GM18498 (cell line): ENCODE measurements at regions not wholly inside any gene's neighbourhood (a gene's known extent, or its start where the extent isn't known, plus 50 kb on each side); places are given as distances from the start of the nearest gene placed in this dataset.
"Not testable (repeated sequence)": the region's sequence is repeated elsewhere in the genome, so short reads cannot be mapped to it uniquely, and the experiment has no call there.

Experiments
- ATAC-seq: cut with Tn5 transposase; IDR thresholded peaks from one replicate; pipeline ENCODE4 v1.9.1; 2021; ENCODE audit warnings: mild to moderate bottlenecking, moderate library complexity; ENCODE audit not compliant: unreplicated experiment

DNA sequence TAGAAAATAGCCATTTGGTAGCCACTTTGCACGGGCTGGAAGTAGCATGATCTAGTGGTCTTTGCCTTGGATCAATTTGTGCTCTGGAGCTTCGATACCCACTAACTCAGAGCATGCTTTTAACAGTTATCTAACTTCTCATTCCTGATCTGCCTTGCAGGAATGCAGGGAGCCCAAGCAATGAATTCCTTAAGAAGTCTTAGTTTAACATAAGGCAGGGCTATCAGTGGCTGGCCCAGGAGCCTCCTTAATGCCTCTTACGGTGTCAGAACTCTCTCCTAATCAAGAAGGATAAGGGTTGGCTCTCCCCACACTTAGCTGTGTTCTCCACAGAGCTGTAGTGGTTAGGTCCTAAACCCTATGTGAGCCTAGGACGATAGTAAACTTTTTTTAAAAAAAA is 95.8 kb upstream of the TBCA start:
- no peak for ATAC-seq

DNA sequence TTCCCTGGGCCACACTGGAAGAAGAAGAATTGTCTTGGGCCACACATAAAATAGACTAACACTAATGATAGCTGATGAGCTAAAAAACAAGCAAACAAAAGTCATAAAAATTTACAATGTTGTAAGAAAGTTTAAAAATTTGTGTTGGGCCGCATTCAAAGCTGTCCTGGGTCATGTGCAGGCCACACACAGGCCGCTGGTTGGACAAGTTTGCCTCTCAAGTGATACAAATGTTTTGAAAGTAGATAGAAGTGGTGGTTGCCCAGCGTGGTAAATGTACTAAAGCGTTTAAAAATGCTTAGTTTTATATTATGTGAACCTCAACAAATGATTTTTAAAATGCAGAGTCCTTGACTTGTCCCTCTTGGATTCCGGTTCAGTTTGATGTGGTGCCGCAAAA is 94.9 kb upstream of the TBCA start:
- ATAC-seq, result no peak

DNA sequence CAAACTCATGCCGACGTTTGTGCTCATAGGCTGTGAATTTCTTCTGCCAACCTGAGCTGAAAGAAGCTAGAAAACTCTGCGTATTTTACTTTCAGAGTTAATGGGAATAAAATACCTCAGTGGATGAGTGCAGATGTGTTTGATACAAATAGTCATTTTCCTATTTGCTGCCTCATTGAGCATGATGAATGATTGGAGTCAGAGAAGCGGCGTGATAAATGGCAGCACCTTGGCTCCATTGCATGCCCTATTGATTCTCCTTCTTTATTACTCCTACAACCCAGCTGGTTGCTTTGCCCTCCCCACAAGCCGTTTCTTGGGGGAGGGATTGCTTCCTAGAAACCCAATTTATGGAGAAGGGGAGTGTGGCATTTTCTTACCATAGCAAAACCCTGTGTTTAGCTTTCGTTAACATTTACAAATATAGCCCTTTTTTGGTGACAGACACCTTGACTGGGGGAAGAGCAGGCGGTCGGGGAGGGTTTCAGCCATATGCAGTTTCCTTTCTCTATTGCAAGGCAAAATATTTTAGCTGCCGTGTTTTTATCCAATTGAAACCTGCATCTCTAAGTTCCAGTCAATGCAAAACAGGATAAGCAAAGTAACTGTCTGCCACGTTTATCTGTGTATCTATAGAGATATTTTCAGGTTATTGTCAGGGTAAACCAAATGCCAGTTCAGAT is 93.1 kb upstream of the TBCA start:
- no peak for ATAC-seq

DNA sequence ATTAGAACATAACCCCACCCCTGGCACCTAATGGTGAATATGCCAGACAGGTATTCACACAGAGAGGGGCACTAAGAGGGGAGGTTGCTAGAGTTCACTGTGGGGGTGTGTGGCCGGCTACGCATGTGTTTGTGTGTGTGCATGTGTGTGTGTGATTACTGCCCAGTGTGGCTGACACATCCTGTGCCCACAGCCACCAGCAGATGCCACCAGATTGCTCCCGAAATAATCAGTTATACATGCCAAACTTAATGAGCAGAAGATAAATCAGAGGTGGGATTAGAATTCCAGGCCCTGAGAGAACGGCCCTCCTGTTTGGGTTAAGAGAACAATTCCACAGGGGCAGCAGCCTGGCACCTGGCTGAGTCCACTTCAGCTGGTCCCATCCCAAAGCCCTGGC is 91.8 kb upstream of the TBCA start:
- ATAC-seq, result no peak

DNA sequence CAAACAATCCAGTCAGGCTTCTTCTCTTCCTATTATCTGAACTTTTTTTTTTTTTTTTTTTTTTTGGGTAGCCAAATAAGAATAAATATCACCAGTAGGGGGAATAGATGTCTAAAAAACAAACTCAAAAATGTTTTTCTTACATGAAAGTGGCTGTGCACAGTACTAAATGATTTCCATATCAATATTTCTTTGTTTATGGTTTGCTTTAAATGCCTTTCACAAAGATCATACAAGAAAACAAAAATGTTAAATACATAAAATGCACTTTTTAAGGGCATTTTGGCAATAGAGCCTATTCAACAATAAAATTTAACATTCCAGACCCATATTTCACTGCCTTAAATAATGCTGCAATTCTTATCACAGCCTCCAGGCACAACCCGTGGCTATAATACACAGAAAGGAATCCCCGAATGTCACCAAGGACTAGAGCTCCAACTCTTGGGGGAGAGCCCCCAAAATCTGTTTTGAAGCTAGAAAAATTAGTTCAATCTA is 91.1 kb upstream of the TBCA start:
- no peak for ATAC-seq

DNA sequence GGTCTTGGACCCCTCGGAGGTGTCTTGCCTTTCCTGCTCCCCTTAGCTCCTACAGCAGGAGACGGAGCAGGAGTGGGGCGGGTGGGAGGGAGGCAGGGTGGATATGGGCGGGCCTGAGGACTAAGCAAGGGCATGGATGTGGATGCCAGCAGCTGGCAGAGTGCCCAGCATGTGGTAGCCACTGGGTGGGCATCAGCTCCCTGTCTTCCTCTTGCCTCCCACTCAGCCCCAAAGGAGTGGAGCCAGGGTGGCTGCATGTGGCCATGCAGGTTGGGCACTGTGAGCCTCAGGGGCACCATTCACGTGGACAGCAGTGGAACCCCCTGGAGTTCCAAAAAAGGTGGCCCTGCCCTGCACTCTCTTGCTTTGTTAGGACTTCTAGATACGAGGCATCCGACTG is 90.1 kb upstream of the TBCA start:
- ATAC-seq, result no peak

DNA sequence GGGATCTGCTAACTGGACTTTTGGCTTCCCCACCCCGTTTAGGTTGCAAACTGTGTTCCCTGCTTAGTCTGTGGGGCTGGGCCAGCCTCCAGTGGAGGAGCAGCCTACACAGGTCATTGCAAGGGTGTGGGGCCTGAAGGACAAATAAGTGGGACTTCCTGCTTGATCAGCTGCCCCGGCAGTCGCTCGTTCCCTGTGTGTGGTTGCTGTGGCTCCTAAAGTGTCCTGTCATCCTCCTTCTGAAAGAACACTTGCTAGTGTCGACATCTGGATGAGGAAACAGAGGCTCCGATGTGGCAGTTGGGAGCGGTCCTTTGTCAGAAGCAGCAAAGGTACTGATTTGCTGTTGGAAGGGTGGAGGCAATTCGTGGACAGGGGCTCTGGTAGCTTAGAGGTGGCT is 88.9 kb upstream of the TBCA start:
- no peak for ATAC-seq

DNA sequence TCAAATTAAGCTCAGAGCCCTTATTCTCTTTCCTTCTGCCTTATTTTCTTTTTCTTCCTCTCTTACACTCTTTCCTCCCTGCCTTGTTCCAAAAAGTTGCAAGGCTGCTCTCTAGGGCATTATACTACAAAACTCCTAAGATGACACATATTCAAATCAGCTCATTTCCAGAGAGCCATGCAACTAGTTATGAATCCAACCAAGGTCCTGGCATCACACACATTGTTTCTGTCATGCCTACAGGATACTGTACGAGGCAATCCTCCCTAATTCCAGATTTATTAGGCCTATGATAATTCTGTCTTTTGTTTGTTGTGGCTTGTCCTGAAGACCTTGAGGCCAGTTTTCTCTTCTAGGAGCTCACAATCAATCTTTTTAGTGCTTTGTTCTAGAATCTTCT is 87.0 kb upstream of the TBCA start:
- no peak for ATAC-seq

DNA sequence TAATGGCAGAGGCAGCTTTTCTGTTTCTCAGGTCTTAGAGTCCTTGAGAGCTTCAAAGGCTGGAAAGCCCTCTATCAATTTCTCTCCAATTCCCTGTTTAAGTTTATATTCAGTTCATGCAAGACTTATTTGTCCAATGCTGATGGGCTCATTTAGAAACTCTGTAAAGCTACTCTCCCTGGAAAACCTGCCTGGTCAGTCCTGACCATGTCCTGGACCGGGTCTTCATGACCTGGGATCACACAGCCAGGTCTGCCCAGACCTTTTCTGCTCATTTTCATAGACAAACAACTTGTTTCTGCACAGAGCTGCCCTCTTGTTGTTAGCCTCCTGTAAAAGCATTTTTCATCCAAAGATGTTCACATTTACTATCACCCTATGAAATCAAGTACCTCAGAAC is 85.4 kb upstream of the TBCA start:
- no peak for ATAC-seq

DNA sequence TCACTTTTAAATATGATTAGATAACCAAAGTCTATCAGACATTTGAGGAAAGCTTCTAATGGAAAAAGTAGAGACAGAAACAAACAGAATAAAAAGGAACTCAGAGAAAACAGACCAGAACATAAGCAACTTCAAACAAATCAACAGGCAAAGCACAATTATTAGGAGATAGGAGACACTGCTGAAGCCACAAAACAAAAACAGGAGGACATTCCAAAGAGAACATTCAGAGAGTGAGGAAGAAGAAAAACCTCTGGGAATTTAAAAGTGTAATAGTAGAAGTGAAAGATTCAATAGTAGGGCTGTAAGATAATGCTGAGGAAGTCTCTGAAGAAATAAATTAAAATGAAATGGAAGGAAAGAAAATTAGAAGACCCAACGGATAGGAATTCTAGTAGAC is 83.2 kb upstream of the TBCA start:
- ATAC-seq, result no peak

DNA sequence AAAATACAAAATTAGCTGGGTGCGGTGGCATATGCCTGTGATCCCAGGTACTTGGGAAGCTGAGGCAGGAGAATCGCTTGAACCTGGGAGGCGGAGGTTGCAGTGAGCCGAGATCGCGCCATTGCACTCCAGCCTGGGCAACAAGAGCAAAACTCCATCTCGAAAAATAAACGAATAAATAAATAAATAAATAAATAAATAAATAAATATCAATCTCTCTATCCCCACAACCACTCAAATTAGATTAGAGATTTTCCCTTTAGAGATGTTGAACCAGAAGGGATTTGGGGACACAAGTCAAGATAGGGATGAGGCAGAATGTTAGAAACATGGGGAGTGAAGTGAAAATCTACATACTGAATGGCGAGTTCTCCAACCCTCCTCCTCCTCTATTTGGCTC is 82.5 kb upstream of the TBCA start:
- ATAC-seq, result not testable (repeated sequence)

DNA sequence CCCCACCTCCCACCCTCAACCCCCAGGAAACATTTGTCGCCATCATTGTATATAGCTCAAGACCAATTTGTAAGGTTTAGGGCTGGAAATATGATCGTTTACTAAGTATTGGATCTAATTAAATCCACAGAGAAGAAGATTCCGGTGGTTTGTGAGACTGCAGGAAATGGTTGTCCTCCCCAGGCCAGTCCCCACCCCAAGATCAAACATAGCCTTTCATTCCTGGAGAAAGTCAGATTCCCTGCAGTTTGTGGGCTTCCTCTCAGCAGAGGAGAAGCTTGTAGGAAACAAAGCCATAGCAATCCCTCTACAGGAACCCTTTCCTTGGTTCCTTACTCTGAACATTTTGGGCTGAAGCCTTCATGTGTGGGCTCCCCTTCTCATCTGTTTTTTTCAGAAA is 79.2 kb upstream of the TBCA start:
- no peak for ATAC-seq

DNA sequence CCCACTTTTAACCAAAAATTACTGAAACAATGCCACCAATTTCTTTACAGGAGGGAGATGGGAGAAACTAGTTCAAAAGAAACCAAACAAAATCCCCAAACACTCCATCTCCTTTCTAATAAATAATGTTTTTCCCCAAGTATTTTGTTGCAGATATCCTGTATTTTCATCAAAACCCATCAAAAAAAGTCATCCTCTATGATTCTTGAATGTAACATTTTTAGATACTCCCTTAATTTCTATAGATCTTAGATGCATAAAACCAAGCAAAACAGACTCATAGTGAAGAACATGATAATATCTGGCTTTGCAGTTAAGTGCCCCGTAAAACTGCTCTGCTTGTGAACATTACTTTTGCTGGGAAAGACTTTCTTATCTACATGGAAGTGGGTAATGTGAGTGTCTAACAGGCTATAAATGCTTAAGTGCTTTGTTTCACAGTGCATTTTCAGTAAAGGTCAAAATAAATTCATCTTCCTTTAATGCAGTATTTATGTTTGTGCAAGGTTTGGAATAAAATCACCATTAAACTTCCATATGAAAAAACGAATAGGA is 77.3 kb upstream of the TBCA start:
- ATAC-seq, result no peak

DNA sequence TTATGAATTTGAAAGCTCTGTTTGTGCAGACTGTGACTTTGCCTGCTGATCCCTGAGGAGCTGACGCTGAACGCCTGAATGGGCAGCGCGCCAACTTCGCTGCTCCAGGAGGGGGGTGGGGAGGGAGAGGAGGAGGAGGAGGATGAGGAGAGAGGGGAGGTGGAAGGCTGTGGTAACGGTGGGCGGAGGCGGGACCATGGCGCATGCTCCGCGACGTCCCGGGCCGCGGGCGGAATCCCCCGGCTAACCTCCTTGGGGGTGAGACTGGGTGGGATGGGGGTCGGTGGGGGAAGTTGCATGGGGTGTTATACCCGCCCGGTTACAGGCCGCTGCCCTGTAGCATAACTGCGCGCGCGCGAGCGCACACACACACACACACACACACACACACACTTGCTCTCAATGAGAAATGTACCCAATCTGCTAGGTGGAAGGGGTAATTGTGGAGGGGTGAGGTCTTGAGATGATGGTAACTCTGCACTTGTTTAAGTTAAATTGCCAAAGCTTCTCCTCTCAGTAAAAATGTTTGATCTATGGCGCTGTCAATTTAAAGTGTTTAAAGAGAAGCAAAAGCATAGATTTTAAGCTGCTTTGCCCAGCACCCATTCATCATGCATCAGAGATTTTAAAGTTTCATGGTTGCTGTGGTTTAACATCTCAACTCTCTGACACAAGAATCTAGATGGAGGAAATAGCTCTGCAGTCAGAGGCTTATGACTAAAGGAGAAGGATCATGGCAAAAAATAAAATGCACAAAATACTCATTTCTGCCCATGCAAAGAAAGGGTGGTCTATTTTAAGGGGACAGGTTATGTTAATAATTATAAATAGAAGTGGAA is 76.6 kb upstream of the TBCA start:
- ATAC-seq, result peak; percentile 77

DNA sequence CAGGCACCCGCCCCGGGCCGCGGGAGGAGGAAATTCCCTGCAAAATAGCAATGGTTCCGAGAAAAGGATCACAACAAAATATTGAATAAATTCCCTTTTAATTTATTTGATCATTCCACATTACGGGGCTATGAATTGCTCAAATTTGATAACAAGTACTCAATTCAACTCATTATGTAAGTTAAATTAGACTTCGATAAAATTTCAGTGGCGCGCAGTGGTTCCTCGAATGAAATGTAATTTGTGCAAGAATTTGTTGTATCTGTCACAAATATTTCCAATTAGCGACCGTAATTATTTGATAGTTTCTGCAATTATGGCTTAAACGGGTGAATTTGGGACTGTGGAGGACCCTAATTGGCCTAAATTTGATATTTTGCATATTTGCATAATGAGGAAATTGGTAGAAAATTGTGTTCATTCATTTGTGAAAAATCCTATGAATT is 76.0 kb upstream of the TBCA start:
- no peak for ATAC-seq

DNA sequence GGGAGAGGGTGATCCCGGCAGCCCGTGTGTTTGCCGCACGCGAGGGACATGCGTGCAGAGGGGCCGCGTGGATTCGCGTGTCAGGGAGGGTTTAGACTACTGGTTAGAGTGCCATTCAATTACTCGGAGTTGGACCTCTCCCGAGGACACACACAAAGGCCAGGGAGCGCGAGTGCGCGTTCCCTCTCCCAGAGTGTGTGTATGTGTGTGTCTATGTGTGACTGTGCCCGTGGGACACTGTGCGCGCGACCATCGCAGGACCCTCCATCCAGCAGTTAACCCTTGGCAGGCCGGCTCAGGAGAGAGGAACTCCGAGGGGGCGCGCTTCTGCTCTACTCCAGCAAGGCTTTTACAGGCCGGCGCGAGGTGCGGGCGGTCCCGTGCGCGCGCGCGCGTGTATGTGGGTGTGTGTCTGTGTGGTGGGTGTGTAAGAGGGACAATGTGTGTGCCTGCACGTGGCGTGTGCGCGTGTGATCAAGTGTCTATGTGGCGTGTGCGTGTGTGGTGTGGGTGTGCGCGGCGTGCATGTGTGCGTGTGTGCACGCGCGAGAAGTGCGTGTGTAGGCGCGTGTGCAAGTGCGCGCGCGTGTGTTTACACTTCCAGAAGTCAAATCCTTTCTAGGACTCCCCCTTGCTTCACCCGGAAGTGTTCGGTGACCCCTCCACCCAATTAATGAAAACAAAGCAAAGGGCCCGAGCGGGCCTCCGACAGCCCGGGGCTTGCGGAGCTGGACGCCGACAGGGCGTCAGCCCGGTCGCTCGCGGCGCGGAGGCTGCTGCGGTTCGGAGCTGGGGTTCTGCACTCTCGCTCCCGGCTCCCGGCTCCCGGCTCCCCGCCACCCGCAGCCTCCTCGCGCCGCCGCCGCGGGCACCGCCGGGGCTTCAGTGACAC is 75.3 kb upstream of the TBCA start:
- no peak for ATAC-seq

DNA sequence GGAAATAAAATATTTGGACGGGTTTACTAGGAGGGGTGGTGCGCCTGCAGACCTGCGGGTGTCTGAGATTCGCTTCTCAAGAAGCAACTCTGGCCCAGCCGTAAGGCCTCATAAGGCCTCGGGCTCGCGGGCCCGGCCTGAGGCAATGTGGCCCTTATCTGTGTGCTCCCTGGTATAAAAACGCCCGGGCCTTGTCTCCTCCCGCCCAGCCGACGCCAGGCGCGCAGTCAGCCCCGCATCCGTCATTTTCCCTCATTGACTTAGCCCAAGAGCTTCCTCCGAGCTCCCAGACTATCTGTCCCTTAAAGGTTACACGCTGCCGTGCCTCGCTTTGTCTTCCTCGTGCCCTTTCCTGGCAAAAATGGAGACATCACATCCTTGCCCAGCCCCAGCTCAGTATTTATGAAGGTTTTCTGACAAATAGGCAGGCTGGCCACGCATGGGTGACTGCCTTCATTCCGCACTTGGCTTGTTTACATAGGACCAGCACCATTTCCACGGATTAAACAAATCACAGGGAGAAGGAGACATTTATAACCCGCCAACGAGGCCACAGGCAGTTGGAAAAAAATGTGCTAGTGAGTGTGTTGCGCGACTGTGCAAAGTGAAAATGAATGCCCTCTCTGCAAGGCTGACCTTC is 74.5 kb upstream of the TBCA start:
- ATAC-seq, result no peak

DNA sequence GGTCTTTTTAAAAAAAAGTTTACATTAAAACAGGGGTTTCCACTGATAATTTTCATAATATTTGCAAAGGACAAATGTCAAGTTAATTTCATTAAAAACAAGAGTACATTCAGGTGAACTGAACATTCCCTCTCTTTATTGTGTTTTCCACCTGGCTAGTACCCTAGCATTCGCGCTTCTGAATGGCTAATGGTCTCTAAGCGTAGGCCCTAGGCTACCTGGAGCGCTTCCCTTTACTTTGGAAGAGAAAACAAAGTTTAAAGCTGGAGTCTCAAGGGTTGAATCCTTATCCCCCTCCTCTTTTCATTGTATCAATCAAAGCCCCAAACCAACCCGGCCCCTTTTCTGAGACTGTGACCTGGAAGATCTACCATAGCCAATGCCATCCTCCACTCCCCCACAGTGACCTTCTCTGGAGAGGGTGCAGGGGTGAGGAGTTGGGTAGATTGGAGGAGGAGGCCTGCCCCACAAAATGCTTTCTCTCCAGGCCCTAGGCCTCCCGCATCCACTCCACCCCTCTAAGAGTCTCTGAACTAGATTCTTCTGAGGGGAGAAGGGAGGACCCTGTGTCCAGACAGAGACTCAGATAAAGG is 73.3 kb upstream of the TBCA start:
- no peak for ATAC-seq

DNA sequence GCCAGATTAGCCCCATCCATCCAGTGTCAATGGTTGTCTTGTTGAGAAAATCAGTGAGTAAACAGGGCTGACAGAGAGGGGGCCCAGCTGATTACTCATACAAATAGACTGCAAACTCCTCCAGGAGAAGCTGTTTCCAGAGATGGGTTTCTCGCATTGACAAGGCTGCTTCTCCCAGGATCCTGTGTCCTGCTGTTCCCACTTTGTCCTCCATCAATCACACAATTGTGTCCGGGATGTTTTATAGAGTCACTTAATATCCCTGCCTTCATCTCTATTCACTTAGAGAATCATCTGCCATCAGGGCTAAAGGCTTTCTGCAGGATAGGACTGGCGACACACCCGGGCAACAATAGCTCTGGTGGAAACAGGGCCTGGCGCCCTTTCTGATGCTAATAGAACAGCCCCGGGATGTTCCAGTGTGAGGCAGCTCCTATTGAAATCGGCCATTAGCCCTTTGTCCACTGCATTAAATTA is 71.7 kb upstream of the TBCA start:
- no peak for ATAC-seq

DNA sequence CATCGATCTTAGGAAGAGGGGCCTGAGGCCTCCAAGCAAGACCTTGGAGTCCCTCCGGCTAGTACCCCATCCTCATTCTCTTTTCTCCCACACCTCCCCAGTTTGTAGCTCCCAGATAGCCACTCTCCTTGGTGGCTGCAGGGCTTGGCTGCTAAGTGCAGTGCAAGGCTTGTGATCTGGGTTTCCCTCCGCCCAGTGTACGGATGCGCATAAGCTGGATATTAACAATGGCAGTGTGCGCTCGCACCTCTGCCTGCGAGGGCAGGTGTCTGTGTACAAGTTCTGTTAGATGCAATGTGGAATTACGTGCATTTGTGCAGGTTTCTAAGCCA is 71.0 kb upstream of the TBCA start:
- no peak for ATAC-seq
